HG02852 (cell line): ENCODE measurements at regions not wholly inside any gene's neighbourhood (a gene's known extent, or its start where the extent isn't known, plus 50 kb on each side); places are given as distances from the start of the nearest gene placed in this dataset.

Experiments used
- ATAC-seq: cut with Tn5 transposase; IDR thresholded peaks from one replicate; pipeline ENCODE4 v1.9.1; 2021; ENCODE audit warnings: mild to moderate bottlenecking, moderate library complexity; ENCODE audit not compliant: unreplicated experiment

- no peak for ATAC-seq
Observed at GRCh38 chr18:78297048-78297447, 682.6 kb upstream of the SALL3 start.

- no peak for ATAC-seq
Observed at GRCh38 chr18:78303519-78304191, 676.0 kb upstream of the SALL3 start.

GRCh38 chr18:78304192-78305164 lies 675.1 kb upstream of the SALL3 start:
- no peak for ATAC-seq

- ATAC-seq, result no peak
Observed at GRCh38 chr18:78305789-78306188, 673.8 kb upstream of the SALL3 start.

- ATAC-seq, result no peak
Observed at GRCh38 chr18:78309307-78309706, 670.3 kb upstream of the SALL3 start.

- no peak for ATAC-seq
Observed at GRCh38 chr18:78309924-78310323, 669.7 kb upstream of the SALL3 start.

- ATAC-seq, result no peak
Observed at GRCh38 chr18:78319264-78319663, 660.4 kb upstream of the SALL3 start.

GRCh38 chr18:78319961-78320360 lies 659.7 kb upstream of the SALL3 start:
- no peak for ATAC-seq

GRCh38 chr18:78321402-78321801 lies 658.2 kb upstream of the SALL3 start:
- ATAC-seq, result no peak

GRCh38 chr18:78323453-78324197 lies 656.0 kb upstream of the SALL3 start:
- no peak for ATAC-seq

- no peak for ATAC-seq
Observed at GRCh38 chr18:78327643-78328042, 652.0 kb upstream of the SALL3 start.

- no peak for ATAC-seq
Observed at GRCh38 chr18:78330766-78331165, 648.9 kb upstream of the SALL3 start.

GRCh38 chr18:78352910-78353309 lies 626.7 kb upstream of the SALL3 start:
- no peak for ATAC-seq

- no peak for ATAC-seq
Observed at GRCh38 chr18:78362198-78362597, 617.4 kb upstream of the SALL3 start.

- no peak for ATAC-seq
Observed at GRCh38 chr18:78363556-78364387, 615.8 kb upstream of the SALL3 start.

GRCh38 chr18:78364388-78364960 lies 615.1 kb upstream of the SALL3 start:
- no peak for ATAC-seq

- ATAC-seq, result no peak
Observed at GRCh38 chr18:78367996-78368395, 611.6 kb upstream of the SALL3 start.

- ATAC-seq, result no peak
Observed at GRCh38 chr18:78368726-78369125, 610.9 kb upstream of the SALL3 start.

- ATAC-seq, result no peak
Observed at GRCh38 chr18:78376046-78376445, 603.6 kb upstream of the SALL3 start.

GRCh38 chr18:78378403-78378802 lies 601.2 kb upstream of the SALL3 start:
- ATAC-seq, result no peak
